ENCODE measurements at regions not wholly inside any gene's neighbourhood (a gene's known extent, or its start where the extent isn't known, plus 50 kb on each side); places are given as distances from the start of the nearest gene placed in this dataset.
"Not testable (repeated sequence)": the region's sequence is repeated elsewhere in the genome, so short reads cannot be mapped to it uniquely, and the experiment has no call there.

DNA sequence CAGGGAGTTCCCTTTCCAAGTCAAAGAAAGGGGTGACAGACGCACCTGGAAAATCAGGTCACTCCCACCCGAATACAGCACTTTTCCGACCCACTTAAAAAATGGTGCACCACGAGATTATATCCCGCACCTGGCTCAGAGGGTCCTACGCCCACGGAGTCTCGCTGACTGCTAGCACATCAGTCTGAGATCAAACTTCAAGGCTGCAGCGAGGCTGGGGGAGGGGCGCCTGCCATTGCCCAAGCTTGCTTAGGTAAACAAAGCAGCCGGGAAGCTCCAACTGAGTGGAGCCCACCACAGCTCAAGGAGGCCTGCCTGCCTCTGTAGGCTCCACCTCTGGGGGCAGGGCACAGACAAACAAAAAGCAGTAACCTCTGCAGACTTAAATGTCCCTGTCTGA lies 277.8 kb upstream of the ARHGAP42 start:
- H3K27ac ChIP-seq; H3K9me3 ChIP-seq; intact Hi-C loops (cut with DNase I); DNase-seq (ENCODE audit: low spot score); H3K36me3 ChIP-seq; H3K27me3 ChIP-seq (replicated peaks; ENCODE audit: insufficient read depth); H3K4me1 ChIP-seq (replicated peaks); H3K4me3 ChIP-seq: not testable (repeated sequence)
- 66% methylated on average over 11 of the region's 11 CpGs for WGBS

DNA sequence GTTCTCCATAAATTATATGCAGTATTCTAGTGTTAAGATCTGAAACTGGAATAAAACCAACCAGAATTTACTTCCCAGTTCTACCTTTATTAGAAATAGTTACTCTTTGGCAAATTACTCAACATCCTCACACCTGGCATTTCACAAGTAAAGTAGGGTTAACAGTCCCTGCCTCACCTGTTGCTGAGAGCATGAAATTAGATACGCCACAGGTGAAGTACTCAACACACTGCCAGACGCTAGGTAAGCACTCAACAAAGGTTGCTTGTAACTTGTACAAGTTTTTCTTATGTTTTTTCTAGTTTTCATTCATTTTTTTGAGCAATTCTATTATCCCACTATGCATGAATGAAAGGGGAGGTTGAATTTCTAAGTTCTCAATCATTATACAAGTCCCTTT lies 267.6 kb upstream of the ARHGAP42 start:
- Histone ChIP-seq H3K9me3 (no peaks in the 10 kb centered on the region), H3K4me1 (replicated peaks) (no peaks in the 10 kb centered on the region), H3K27ac (no peak overlapping the region), H3K36me3 (no peaks in the 10 kb centered on the region), H3K4me3 (no peak overlapping the region), H3K27me3 (replicated peaks; ENCODE audit: insufficient read depth) (no peaks in the 10 kb centered on the region)
- no peak for DNase-seq (ENCODE audit: low spot score)
- WGBS: 53% methylated on average over 2 of the region's 2 CpGs
- intact Hi-C loops (cut with DNase I): no loop called here
- TF ChIP-seq POLR2A (IDR thresholded peaks at IDR 0.05) (no peak), POLR2AphosphoS5 (IDR thresholded peaks at IDR 0.05) (no peak)
- TF ChIP-seq, protein P1, sequence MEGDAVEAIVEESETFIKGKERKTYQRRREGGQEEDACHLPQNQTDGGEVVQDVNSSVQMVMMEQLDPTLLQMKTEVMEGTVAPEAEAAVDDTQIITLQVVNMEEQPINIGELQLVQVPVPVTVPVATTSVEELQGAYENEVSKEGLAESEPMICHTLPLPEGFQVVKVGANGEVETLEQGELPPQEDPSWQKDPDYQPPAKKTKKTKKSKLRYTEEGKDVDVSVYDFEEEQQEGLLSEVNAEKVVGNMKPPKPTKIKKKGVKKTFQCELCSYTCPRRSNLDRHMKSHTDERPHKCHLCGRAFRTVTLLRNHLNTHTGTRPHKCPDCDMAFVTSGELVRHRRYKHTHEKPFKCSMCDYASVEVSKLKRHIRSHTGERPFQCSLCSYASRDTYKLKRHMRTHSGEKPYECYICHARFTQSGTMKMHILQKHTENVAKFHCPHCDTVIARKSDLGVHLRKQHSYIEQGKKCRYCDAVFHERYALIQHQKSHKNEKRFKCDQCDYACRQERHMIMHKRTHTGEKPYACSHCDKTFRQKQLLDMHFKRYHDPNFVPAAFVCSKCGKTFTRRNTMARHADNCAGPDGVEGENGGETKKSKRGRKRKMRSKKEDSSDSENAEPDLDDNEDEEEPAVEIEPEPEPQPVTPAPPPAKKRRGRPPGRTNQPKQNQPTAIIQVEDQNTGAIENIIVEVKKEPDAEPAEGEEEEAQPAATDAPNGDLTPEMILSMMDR (IDR thresholded peaks at IDR 0.05): no peak

DNA sequence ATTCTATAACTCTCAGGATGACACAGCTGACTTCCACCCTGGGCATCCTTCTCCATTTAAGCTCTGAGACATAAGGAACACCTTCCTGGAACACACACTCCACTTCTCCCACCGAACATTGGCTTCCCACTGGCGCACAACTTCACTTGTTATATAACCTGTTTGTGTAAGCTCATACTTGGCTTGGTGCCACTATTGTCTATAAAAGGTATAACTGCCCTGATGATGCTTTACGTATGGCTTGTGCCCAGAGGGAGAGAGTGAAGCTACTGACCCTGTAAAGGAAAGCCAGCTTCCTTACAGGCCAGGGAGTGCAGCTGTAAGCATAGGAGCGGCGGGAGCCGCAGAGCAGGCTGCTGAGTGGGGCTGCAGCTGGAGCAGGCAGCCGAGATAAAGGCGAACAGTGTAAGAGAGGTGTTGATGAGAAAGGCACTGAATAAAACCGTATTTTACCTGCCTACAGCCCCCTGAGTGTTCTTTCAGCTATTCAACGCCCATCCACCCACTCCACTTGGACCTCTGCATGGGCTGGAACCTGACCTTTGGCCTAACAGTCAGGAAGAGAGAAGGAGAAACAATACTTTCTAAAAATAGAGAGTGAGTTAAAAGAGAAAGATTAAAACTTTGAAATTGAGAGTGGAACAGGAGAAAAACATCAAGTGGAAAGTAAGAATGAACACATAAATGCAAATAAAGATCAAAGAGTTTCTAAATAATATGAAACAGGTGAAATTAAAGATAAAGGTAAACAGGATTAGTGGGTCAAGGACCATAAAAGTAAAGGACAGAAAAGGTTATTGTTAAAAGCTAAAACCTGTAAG lies 252.1 kb upstream of the ARHGAP42 start:
- H3K9me3 ChIP-seq: no peaks in the 10 kb centered on the region
- H3K4me1 ChIP-seq (replicated peaks): no peaks in the 10 kb centered on the region
- H3K4me3 ChIP-seq: no peak overlapping the region
- no peaks in the 10 kb centered on the region for H3K27me3 ChIP-seq (replicated peaks; ENCODE audit: insufficient read depth)
- no peak overlapping the region for H3K27ac ChIP-seq
- WGBS: 80% methylated on average over 10 of the region's 10 CpGs
- no peak for DNase-seq (ENCODE audit: low spot score)
- no peaks in the 10 kb centered on the region for H3K36me3 ChIP-seq
- TF ChIP-seq, protein P1 (IDR thresholded peaks at IDR 0.05): no peak
- TF ChIP-seq POLR2AphosphoS5 (IDR thresholded peaks at IDR 0.05): no peak
- TF ChIP-seq POLR2A (IDR thresholded peaks at IDR 0.05): no peak
- intact Hi-C loops (cut with DNase I): no loop called here

DNA sequence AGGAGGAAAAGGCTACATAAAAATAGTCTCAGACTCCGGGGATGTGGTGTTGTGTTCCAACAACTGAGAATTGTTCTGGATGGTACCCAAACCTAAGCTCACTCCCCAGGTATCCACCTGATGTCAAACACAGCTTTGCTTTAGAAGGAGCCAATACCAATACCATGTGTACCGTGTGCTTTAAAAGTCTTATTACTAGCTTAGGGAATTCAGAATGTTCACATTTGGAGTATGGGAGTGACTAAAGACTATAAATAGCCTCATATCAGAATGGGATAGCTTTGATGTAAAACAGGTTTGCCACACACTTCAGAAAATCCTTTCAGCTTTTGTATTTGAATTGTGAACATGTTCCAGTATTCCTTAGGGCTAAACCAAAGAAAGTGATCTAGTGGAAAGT lies 248.7 kb upstream of the ARHGAP42 start:
- intact Hi-C loops (cut with DNase I): no loop called here
- 26% methylated on average over 2 of the region's 2 CpGs for WGBS

DNA sequence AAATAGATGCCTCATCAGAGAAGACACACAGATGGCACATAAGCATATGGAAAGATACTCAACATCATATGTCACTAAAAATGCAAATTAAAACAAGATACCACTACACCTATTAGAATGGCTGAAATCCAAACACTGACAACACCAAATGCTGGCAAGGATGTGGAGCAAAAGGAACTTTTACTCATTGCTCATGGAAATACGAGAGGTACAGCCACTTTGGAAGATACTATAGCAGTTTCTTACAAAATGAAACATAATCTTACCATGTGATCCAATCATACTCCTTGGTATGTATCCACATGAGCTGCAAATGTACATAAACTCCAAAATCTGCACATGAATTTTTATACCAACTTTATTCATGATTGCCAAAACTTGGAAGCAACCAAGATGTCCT lies 246.0 kb upstream of the ARHGAP42 start:
- H3K27ac ChIP-seq: no peak overlapping the region
- H3K36me3 ChIP-seq: no peaks in the 10 kb centered on the region
- intact Hi-C loops (cut with DNase I): no loop called here
- H3K4me3 ChIP-seq: no peak overlapping the region
- TF ChIP-seq POLR2A (IDR thresholded peaks at IDR 0.05) (no peak), POLR2AphosphoS5 (IDR thresholded peaks at IDR 0.05) (no peak)
- TF ChIP-seq, protein P1 (IDR thresholded peaks at IDR 0.05): no peak
- H3K27me3 ChIP-seq (replicated peaks; ENCODE audit: insufficient read depth): no peaks in the 10 kb centered on the region
- WGBS: 78% methylated on average over 1 of the region's 1 CpG
- no peak for DNase-seq (ENCODE audit: low spot score)
- H3K9me3 ChIP-seq: no peaks in the 10 kb centered on the region
- H3K4me1 ChIP-seq (replicated peaks): no peaks in the 10 kb centered on the region

More for the DNA sequence above, 248.7 kb upstream of the ARHGAP42 start:
- H3K27me3 ChIP-seq (replicated peaks; ENCODE audit: insufficient read depth): no peaks in the 10 kb centered on the region
- H3K9me3 ChIP-seq: no peaks in the 10 kb centered on the region
- no peaks in the 10 kb centered on the region for H3K4me1 ChIP-seq (replicated peaks)
- H3K4me3 ChIP-seq: no peak overlapping the region
- TF ChIP-seq POLR2AphosphoS5 (IDR thresholded peaks at IDR 0.05): no peak
- TF ChIP-seq POLR2A (IDR thresholded peaks at IDR 0.05): no peak
- TF ChIP-seq, protein P1 (IDR thresholded peaks at IDR 0.05): no peak
- no peak for DNase-seq (ENCODE audit: low spot score)
- no peaks in the 10 kb centered on the region for H3K36me3 ChIP-seq
- H3K27ac ChIP-seq: no peak overlapping the region

Measured in prostate gland (tissue), 2 donors.